HG03097 (cell line): ENCODE measurements at regions not wholly inside any gene's neighbourhood (a gene's known extent, or its start where the extent isn't known, plus 50 kb on each side); places are given as distances from the start of the nearest gene placed in this dataset.
"Not testable (repeated sequence)": the region's sequence is repeated elsewhere in the genome, so short reads cannot be mapped to it uniquely, and the experiment has no call there.

Experiments used
- ATAC-seq: cut with Tn5 transposase; IDR thresholded peaks from one replicate; pipeline ENCODE4 v1.9.1; 2021; ENCODE audit not compliant: unreplicated experiment, low FRiP score

GRCh38 chr11:116390963-116391362 lies 381.8 kb downstream of the BUD13 start:
- ATAC-seq, result no peak

- ATAC-seq, result no peak
These were observed 384.6 kb downstream of the BUD13 start for GRCh38 chr11:116388146-116388545.

- no peak for ATAC-seq
These were observed 385.1 kb downstream of the BUD13 start for GRCh38 chr11:116387641-116388040.

- ATAC-seq, result no peak
These were observed 386.6 kb downstream of the BUD13 start for GRCh38 chr11:116386118-116386699.

GRCh38 chr11:116384876-116385275 lies 387.9 kb downstream of the BUD13 start:
- no peak for ATAC-seq

- no peak for ATAC-seq
These were observed 388.4 kb downstream of the BUD13 start for GRCh38 chr11:116384407-116384806.

GRCh38 chr11:116379185-116379828 lies 393.5 kb downstream of the BUD13 start:
- no peak for ATAC-seq

GRCh38 chr11:116376547-116376946 lies 396.2 kb downstream of the BUD13 start:
- no peak for ATAC-seq

- no peak for ATAC-seq
These were observed 396.7 kb downstream of the BUD13 start for GRCh38 chr11:116376054-116376453.

GRCh38 chr11:116375221-116375620 lies 397.6 kb downstream of the BUD13 start:
- ATAC-seq, result no peak

- ATAC-seq, result no peak
These were observed 398.7 kb downstream of the BUD13 start for GRCh38 chr11:116374085-116374484.

GRCh38 chr11:116373104-116373944 lies 399.5 kb downstream of the BUD13 start:
- ATAC-seq, result no peak

GRCh38 chr11:116371146-116371545 lies 401.6 kb downstream of the BUD13 start:
- no peak for ATAC-seq

GRCh38 chr11:116368784-116369183 lies 404.0 kb downstream of the BUD13 start:
- no peak for ATAC-seq

- ATAC-seq, result no peak
These were observed 405.7 kb downstream of the BUD13 start for GRCh38 chr11:116366980-116367645.

GRCh38 chr11:116366451-116366850 lies 406.3 kb downstream of the BUD13 start:
- no peak for ATAC-seq

- not testable (repeated sequence) for ATAC-seq
These were observed 407.9 kb downstream of the BUD13 start for GRCh38 chr11:116364925-116365324.

- no peak for ATAC-seq
These were observed 408.4 kb downstream of the BUD13 start for GRCh38 chr11:116364348-116364747.

- ATAC-seq, result no peak
These were observed 412.4 kb downstream of the BUD13 start for GRCh38 chr11:116360221-116360941.

- no peak for ATAC-seq
These were observed 414.8 kb downstream of the BUD13 start for GRCh38 chr11:116357784-116358544.
